IPS DF 6.9 (cell line): ENCODE measurements at regions not wholly inside any gene's neighbourhood (a gene's known extent, or its start where the extent isn't known, plus 50 kb on each side); places are given as distances from the start of the nearest gene placed in this dataset.
"Not testable (repeated sequence)": the region's sequence is repeated elsewhere in the genome, so short reads cannot be mapped to it uniquely, and the experiment has no call there.

Source experiments
- DNase-seq: peaks from one replicate; pipeline ENCODE4 v3.0.0-alpha.2; 2013; ENCODE audit warnings: low read depth, low spot score
- H3K27ac ChIP-seq: one replicate; pipeline ENCODE4 v1.5.1; 2013; ENCODE audit warnings: low read length, control low read depth
- H3K27me3 ChIP-seq: 2 replicates; pipeline ENCODE4 v1.6.1; 2013; ENCODE audit warnings: mild to moderate bottlenecking, low read length; ENCODE audit not compliant: control insufficient read depth, insufficient read depth
- H3K36me3 ChIP-seq: 2 replicates; pipeline ENCODE4 v1.6.1; 2013; ENCODE audit warnings: low read length; ENCODE audit not compliant: control insufficient read depth, insufficient read depth
- H3K4me1 ChIP-seq: 2 replicates; pipeline ENCODE4 v1.6.1; 2013; ENCODE audit warnings: low read length; ENCODE audit not compliant: control insufficient read depth, insufficient read depth
- H3K4me3 ChIP-seq: 2 replicates; pipeline ENCODE4 v1.5.1; 2013; ENCODE audit warnings: mild to moderate bottlenecking, low read length
- H3K9me3 ChIP-seq: 2 replicates; pipeline ENCODE4 v1.6.1; 2013; ENCODE audit warnings: low read length, inconsistent platforms; ENCODE audit not compliant: control insufficient read depth, insufficient read depth
- WGBS: extraction: QIAGEN DNeasy Blood & Tissue Kit; methylation state at CpG from one replicate; pipeline ENCODE4 v1.1.7; 2013; ENCODE audit warnings: mixed read lengths, missing lambda C conversion rate; ENCODE audit not compliant: insufficient read length, insufficient coverage; 5-methylcytosine and 5-hydroxymethylcytosine counted together

- H3K4me1 ChIP-seq: peaks cover 1% of the 10 kb centered on the region; the same call in 1 of the 2 replicates
- no peaks in the 10 kb centered on the region for H3K36me3 ChIP-seq
- no peaks in the 10 kb centered on the region for H3K9me3 ChIP-seq
- H3K27me3 ChIP-seq: no peaks in the 10 kb centered on the region
- no peak overlapping the region for H3K27ac ChIP-seq
- H3K4me3 ChIP-seq: no peak overlapping the region
- DNase-seq: no peak
- WGBS: no CpG with 5 or more reads among the region's 1 CpG
These were observed 1655.4 kb upstream of the NUDT12 start for GRCh38 chr5:105218018-105218417.

- Histone ChIP-seq H3K27ac (no peak overlapping the region), H3K36me3 (no peaks in the 10 kb centered on the region), H3K4me3 (no peak overlapping the region), H3K9me3 (no peaks in the 10 kb centered on the region), H3K27me3 (no peaks in the 10 kb centered on the region), H3K4me1 (peaks cover 1% of the 10 kb centered on the region; the same call in 1 of the 2 replicates)
- DNase-seq: no peak
These were observed 1650.5 kb upstream of the NUDT12 start for GRCh38 chr5:105213078-105213477.

DNA sequence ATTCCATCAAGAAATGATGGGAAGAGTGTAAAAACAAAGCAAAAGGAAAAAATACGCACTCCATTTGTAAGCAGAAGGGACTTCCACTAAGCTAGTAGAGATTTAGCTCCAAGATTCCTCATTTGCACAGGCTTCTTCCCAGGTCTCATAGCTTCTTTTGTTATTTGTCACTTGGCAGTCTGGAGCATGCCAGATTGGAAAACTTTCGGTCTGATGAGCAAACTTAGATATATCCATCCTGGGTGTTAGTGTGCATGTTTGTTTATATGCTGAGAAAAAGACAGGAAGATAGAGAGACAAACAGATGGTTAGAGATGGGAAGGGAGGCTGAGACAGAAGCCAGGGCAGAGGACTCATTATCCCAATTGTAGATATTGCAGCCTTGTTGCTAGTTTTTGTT lies 1644.5 kb upstream of the NUDT12 start:
- Histone ChIP-seq H3K4me1 (no peaks in the 10 kb centered on the region), H3K27me3 (no peaks in the 10 kb centered on the region), H3K36me3 (no peaks in the 10 kb centered on the region), H3K4me3 (no peak overlapping the region), H3K27ac (no peak overlapping the region), H3K9me3 (no peaks in the 10 kb centered on the region)
- no peak for DNase-seq
- WGBS: no CpG with 5 or more reads among the region's 2 CpGs

GRCh38 chr5:105197531-105197930 lies 1634.9 kb upstream of the NUDT12 start:
- H3K36me3 ChIP-seq: no peaks in the 10 kb centered on the region
- no peaks in the 10 kb centered on the region for H3K4me1 ChIP-seq
- H3K4me3 ChIP-seq: no peak overlapping the region
- no peaks in the 10 kb centered on the region for H3K27me3 ChIP-seq
- no peak overlapping the region for H3K27ac ChIP-seq
- no CpG with 5 or more reads among the region's 3 CpGs for WGBS
- no peak for DNase-seq
- no peaks in the 10 kb centered on the region for H3K9me3 ChIP-seq

DNA sequence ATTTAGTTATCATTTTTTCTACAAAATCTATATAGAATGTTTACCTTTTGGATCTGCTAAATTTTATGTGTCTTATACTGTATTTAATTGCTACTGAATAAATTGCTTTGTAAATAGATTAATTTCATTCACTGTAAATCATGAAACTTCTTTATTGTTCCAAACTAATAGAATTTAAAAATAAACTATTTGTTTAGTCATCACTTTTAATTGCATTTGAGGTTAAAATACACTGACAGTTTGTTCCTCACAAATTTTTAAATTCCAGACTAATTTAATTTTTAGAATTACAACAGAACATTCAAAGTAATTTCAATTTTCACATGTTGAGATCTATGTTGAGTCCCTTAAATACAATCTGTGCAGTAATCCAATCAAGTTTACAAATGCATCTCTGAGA lies 1633.2 kb upstream of the NUDT12 start:
- Histone ChIP-seq H3K27ac (no peak overlapping the region), H3K4me1 (no peaks in the 10 kb centered on the region), H3K27me3 (no peaks in the 10 kb centered on the region), H3K9me3 (no peaks in the 10 kb centered on the region), H3K4me3 (no peak overlapping the region), H3K36me3 (no peaks in the 10 kb centered on the region)
- no peak for DNase-seq

GRCh38 chr5:105172918-105173317 lies 1610.3 kb upstream of the NUDT12 start:
- Histone ChIP-seq H3K36me3 (no peaks in the 10 kb centered on the region), H3K4me1 (no peaks in the 10 kb centered on the region), H3K4me3 (no peak overlapping the region), H3K27ac (no peak overlapping the region), H3K9me3 (no peaks in the 10 kb centered on the region), H3K27me3 (no peaks in the 10 kb centered on the region)
- WGBS: no CpG with 5 or more reads among the region's 2 CpGs
- no peak for DNase-seq

- Histone ChIP-seq H3K36me3 (no peaks in the 10 kb centered on the region), H3K4me1 (no peaks in the 10 kb centered on the region), H3K27me3 (no peaks in the 10 kb centered on the region), H3K4me3 (no peak overlapping the region), H3K27ac (no peak overlapping the region), H3K9me3 (no peaks in the 10 kb centered on the region)
- no peak for DNase-seq
- WGBS: no CpG with 5 or more reads among the region's 1 CpG
These were observed 1606.2 kb upstream of the NUDT12 start for GRCh38 chr5:105168806-105169205.

DNA sequence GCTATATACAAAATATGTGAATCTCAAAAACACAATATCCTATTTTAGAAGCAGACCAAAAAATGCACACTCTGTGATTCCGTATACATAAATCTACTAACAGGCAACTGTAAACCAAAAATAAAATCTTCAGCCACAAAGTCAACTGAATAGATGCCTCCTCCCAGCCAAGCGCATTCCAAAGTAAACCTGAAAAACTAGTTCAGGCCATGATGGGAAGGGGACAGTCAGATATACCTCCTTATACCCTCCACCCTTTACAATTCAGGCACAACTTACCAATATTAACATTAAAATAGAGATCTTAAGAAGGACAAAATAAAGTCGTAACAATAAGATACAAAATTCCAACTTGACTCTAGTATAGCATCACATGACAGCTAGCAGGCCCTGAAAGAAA lies 1604.5 kb upstream of the NUDT12 start:
- Histone ChIP-seq H3K9me3 (no peaks in the 10 kb centered on the region), H3K36me3 (no peaks in the 10 kb centered on the region), H3K4me1 (no peaks in the 10 kb centered on the region), H3K4me3 (no peak overlapping the region), H3K27ac (no peak overlapping the region), H3K27me3 (no peaks in the 10 kb centered on the region)
- WGBS: no CpG with 5 or more reads among the region's 3 CpGs
- no peak for DNase-seq

GRCh38 chr5:105163547-105163946 lies 1601.0 kb upstream of the NUDT12 start:
- no peak overlapping the region for H3K4me3 ChIP-seq
- H3K36me3 ChIP-seq: no peaks in the 10 kb centered on the region
- no peaks in the 10 kb centered on the region for H3K4me1 ChIP-seq
- H3K9me3 ChIP-seq: no peaks in the 10 kb centered on the region
- H3K27ac ChIP-seq: no peak overlapping the region
- no peak for DNase-seq
- no peaks in the 10 kb centered on the region for H3K27me3 ChIP-seq

GRCh38 chr5:105162557-105162956 lies 1600.0 kb upstream of the NUDT12 start:
- not testable (repeated sequence) for H3K27me3 ChIP-seq, H3K36me3 ChIP-seq, H3K9me3 ChIP-seq, H3K4me3 ChIP-seq, H3K27ac ChIP-seq, DNase-seq, H3K4me1 ChIP-seq
- WGBS: no CpG with 5 or more reads among the region's 6 CpGs

DNA sequence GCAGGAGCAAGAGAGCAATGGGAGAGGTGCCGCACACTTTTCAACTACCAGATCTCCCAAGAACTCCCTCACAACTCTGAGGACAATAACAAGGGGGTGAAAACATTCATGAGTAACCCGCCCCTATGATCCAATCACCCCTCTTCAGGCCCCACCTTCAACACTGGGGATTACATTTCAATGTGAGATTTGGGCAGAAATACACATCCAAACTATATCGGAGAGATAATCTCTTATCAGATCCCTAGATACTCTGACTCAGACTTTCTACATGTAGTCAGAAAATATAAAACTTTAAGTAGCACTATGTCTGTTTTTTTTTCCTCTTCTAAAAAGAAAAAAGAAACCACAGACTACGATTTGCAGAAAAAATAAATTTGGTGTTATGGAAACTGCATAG lies 1595.9 kb upstream of the NUDT12 start:
- WGBS: no CpG with 5 or more reads among the region's 4 CpGs
- no peaks in the 10 kb centered on the region for H3K27me3 ChIP-seq

More for the DNA sequence above, 1595.9 kb upstream of the NUDT12 start:
- Histone ChIP-seq H3K9me3 (no peaks in the 10 kb centered on the region), H3K27ac (no peak overlapping the region), H3K4me3 (no peak overlapping the region), H3K36me3 (no peaks in the 10 kb centered on the region), H3K4me1 (no peaks in the 10 kb centered on the region)
- DNase-seq: no peak
